ENCODE measurements at regions not wholly inside any gene's neighbourhood (a gene's known extent, or its start where the extent isn't known, plus 50 kb on each side); places are given as distances from the start of the nearest gene placed in this dataset.

DNA sequence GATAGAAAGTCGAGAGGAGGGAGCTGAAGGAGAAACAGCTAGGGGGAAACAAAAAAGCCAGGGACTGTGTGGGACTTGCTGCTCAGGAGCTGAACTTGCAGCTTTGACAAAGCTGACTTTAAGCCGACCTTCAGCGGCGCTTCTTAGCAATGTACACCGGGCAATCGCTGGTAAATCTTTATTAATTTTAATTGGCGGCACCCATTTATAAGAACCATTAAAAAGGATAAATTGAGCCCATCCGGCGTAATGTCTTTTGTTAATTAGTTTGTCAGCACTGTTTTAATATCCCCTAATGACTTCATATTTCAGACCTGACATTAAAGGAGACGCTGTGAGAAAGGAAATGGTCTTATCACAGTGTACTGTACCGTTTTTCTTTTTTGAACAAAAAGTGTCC is 86.2 kb upstream of the VASH1 start:
- TF ChIP-seq EZH2phosphoT487 (IDR thresholded peaks at IDR 0.05; ENCODE audit: insufficient read depth, low read depth) (no peak), EZH2 (IDR thresholded peaks at IDR 0.05; ENCODE audit: insufficient read depth, poor library complexity, severe bottlenecking) (no peak)
- no peak overlapping the region for H3K27ac ChIP-seq
- H3K79me2 ChIP-seq (ENCODE audit: insufficient read depth) = no peaks in the 10 kb centered on the region
- in situ Hi-C loops (cut with MboI) = no loop called here
- no peaks in the 10 kb centered on the region for H3F3A ChIP-seq (ENCODE audit: insufficient read depth)
- DNase-seq = no peak
- no peaks in the 10 kb centered on the region for H3K9me3 ChIP-seq (ENCODE audit: low read depth)
- no peak overlapping the region for H2AFZ ChIP-seq
- no peak overlapping the region for H3K4me2 ChIP-seq (ENCODE audit: unreplicated experiment)
- peaks cover 12% of the 10 kb centered on the region for H3K27me3 ChIP-seq (replicated peaks; ENCODE audit: insufficient read depth)
- H4K20me1 ChIP-seq (ENCODE audit: insufficient read depth) = no peaks in the 10 kb centered on the region
- no peak overlapping the region for H3K4me3 ChIP-seq
- H3K9me2 ChIP-seq (ENCODE audit: insufficient read depth) = no peaks in the 10 kb centered on the region
- 37 to 38% methylated on average over 11 of the region's 11 CpGs for WGBS, 2 experiments (ENCODE audit: low coverage in 1 of 2, low lambda C conversion rate in 2 of 2, missing lambda C conversion rate in 2 of 2)
- no peak overlapping the region for H3K9ac ChIP-seq
- H3K4me1 ChIP-seq (ENCODE audit: insufficient read depth) = no peaks in the 10 kb centered on the region
- no peaks in the 10 kb centered on the region for H3K36me3 ChIP-seq (ENCODE audit: low read depth)

DNA sequence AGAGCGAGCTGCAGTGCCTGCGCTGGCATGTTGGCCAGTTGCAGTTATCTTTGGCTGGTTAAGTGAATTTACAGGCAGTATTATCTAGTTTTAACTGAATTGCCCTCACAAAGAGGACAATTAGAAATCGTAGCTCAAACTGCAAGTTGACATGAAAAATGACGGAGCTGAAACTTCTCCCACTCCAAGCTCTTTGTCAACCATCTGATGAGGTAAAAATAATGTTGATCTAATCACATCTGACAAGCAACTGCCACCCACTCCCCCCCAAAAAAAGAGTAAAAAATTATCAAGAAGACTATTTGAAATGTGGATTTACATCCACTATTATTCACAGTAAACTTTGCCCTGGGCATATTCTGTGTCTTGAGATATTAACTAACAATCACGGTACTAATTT is 84.7 kb upstream of the VASH1 start:
- Histone ChIP-seq H3K4me2 (ENCODE audit: unreplicated experiment) (no peak overlapping the region), H3K4me3 (no peak overlapping the region), H2AFZ (no peak overlapping the region), H3F3A (ENCODE audit: insufficient read depth) (no peaks in the 10 kb centered on the region), H3K9ac (no peak overlapping the region), H3K9me2 (ENCODE audit: insufficient read depth) (no peaks in the 10 kb centered on the region), H3K36me3 (ENCODE audit: low read depth) (no peaks in the 10 kb centered on the region), H3K4me1 (ENCODE audit: insufficient read depth) (no peaks in the 10 kb centered on the region), H3K27me3 (replicated peaks; ENCODE audit: insufficient read depth) (peaks cover 12% of the 10 kb centered on the region), H3K27ac (no peak overlapping the region), H3K79me2 (ENCODE audit: insufficient read depth) (no peaks in the 10 kb centered on the region), H3K9me3 (ENCODE audit: low read depth) (no peaks in the 10 kb centered on the region), H4K20me1 (ENCODE audit: insufficient read depth) (no peaks in the 10 kb centered on the region)
- WGBS, 2 experiments (ENCODE audit: low coverage in 1 of 2, low lambda C conversion rate in 2 of 2, missing lambda C conversion rate in 2 of 2) = 40 to 43% methylated on average over 5 of the region's 5 CpGs
- in situ Hi-C loops (cut with MboI) = no loop called here
- DNase-seq = no peak
- TF ChIP-seq EZH2phosphoT487 (IDR thresholded peaks at IDR 0.05; ENCODE audit: insufficient read depth, low read depth) = no peak
- no peak for TF ChIP-seq EZH2 (IDR thresholded peaks at IDR 0.05; ENCODE audit: insufficient read depth, poor library complexity, severe bottlenecking)

DNA sequence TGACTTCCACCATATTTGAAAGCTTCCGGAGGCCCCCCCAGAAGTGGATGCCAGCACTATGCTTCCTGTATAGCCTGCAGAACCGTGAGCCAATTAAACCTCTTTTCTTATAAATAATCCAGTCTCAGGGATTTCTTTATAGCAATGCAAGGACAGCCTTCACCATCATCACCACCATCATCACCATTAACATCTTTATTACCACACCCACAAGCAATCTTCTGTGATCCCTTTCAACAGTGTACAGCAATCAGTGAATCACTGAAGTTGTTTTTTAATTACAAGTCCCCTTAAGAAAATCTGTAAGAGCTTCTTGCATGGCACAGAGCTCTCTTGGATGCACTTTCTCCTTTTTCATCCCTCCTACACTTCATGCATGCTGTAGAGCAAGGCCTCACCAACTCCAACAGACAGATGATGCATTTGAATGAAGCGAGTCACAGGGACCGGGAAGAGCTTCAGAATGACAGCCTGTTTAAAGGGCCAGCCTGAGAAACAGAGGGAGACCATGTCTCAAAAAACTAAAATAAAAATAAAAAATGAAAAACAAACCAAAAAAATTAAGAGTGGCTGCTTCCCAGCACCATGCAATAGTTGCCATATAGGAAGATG is 83.6 kb upstream of the VASH1 start:
- Histone ChIP-seq H3K79me2 (ENCODE audit: insufficient read depth) (no peaks in the 10 kb centered on the region), H3K4me1 (ENCODE audit: insufficient read depth) (no peaks in the 10 kb centered on the region), H3F3A (ENCODE audit: insufficient read depth) (no peaks in the 10 kb centered on the region), H3K9ac (no peak overlapping the region), H3K9me3 (ENCODE audit: low read depth) (no peaks in the 10 kb centered on the region), H3K27me3 (replicated peaks; ENCODE audit: insufficient read depth) (peaks cover 12% of the 10 kb centered on the region), H3K4me3 (no peak overlapping the region), H3K4me2 (ENCODE audit: unreplicated experiment) (no peak overlapping the region), H2AFZ (no peak overlapping the region), H3K9me2 (ENCODE audit: insufficient read depth) (no peaks in the 10 kb centered on the region), H3K27ac (no peak overlapping the region), H4K20me1 (ENCODE audit: insufficient read depth) (no peaks in the 10 kb centered on the region), H3K36me3 (ENCODE audit: low read depth) (no peaks in the 10 kb centered on the region)
- WGBS, 2 experiments (ENCODE audit: low coverage in 1 of 2, low lambda C conversion rate in 2 of 2, missing lambda C conversion rate in 2 of 2) = 31 to 34% methylated on average over 4 of the region's 4 CpGs
- no peak for DNase-seq
- no peak for TF ChIP-seq EZH2phosphoT487 (IDR thresholded peaks at IDR 0.05; ENCODE audit: insufficient read depth, low read depth)
- no peak for TF ChIP-seq EZH2 (IDR thresholded peaks at IDR 0.05; ENCODE audit: insufficient read depth, poor library complexity, severe bottlenecking)
- in situ Hi-C loops (cut with MboI) = no loop called here

DNA sequence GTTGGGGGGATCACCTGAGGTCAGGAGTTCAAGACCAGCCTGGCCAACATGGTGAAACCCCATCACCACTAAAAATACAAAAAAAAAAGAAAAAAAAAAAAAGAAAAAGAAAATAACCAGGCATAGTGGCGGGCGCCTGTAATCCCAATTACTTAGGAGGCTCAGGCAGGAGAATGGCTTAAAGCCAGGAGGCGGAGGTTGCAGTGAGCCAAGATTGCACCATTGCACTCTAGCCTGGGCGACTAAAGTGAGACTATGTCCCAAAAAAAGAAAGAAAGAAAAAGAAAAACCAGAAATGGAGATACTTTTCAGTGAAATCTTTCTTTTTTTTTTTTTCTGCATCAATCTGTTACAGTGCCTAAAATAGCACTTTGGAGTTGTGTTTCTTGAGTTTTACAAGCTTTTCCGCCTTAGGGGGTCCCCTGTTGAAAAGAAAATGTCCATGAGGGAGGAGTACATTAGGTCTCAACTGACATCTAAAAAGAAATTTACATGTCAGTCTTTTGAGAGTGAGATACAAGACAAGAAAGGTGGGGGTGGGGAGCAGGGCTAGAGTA is 82.9 kb upstream of the VASH1 start:
- TF ChIP-seq EZH2 (IDR thresholded peaks at IDR 0.05; ENCODE audit: insufficient read depth, poor library complexity, severe bottlenecking) (no peak), EZH2phosphoT487 (IDR thresholded peaks at IDR 0.05; ENCODE audit: insufficient read depth, low read depth) (no peak)
- H3K9me3 ChIP-seq (ENCODE audit: low read depth) = no peaks in the 10 kb centered on the region
- H3K4me3 ChIP-seq = no peak overlapping the region
- no peaks in the 10 kb centered on the region for H3K79me2 ChIP-seq (ENCODE audit: insufficient read depth)
- WGBS, 2 experiments (ENCODE audit: low coverage in 1 of 2, low lambda C conversion rate in 2 of 2, missing lambda C conversion rate in 2 of 2) = 44 to 47% methylated on average over 5 of the region's 5 CpGs
- DNase-seq = no peak
- no peak overlapping the region for H3K4me2 ChIP-seq (ENCODE audit: unreplicated experiment)
- no peaks in the 10 kb centered on the region for H3F3A ChIP-seq (ENCODE audit: insufficient read depth)
- no peaks in the 10 kb centered on the region for H3K4me1 ChIP-seq (ENCODE audit: insufficient read depth)
- H3K36me3 ChIP-seq (ENCODE audit: low read depth) = no peaks in the 10 kb centered on the region
- peaks cover 12% of the 10 kb centered on the region for H3K27me3 ChIP-seq (replicated peaks; ENCODE audit: insufficient read depth)
- H3K27ac ChIP-seq = no peak overlapping the region
- H2AFZ ChIP-seq = no peak overlapping the region
- in situ Hi-C loops (cut with MboI) = no loop called here
- H3K9ac ChIP-seq = no peak overlapping the region
- no peaks in the 10 kb centered on the region for H3K9me2 ChIP-seq (ENCODE audit: insufficient read depth)
- no peaks in the 10 kb centered on the region for H4K20me1 ChIP-seq (ENCODE audit: insufficient read depth)

Data from GM23248 (cell line).